SH-SY5Y (cell line): ENCODE measurements at regions not wholly inside any gene's neighbourhood (a gene's known extent, or its start where the extent isn't known, plus 50 kb on each side); places are given as distances from the start of the nearest gene placed in this dataset.

Experiments
- GATA2 ChIP-seq: IDR thresholded peaks from 2 replicates; pipeline ENCODE4 v1.6.1; 2011; ENCODE audit warnings: mild to moderate bottlenecking, low read depth, low read length
- GATA3 ChIP-seq: IDR thresholded peaks from 2 replicates; pipeline ENCODE4 v1.6.1; 2011; ENCODE audit warnings: low read depth, mild to moderate bottlenecking, low read length, moderate library complexity

DNA sequence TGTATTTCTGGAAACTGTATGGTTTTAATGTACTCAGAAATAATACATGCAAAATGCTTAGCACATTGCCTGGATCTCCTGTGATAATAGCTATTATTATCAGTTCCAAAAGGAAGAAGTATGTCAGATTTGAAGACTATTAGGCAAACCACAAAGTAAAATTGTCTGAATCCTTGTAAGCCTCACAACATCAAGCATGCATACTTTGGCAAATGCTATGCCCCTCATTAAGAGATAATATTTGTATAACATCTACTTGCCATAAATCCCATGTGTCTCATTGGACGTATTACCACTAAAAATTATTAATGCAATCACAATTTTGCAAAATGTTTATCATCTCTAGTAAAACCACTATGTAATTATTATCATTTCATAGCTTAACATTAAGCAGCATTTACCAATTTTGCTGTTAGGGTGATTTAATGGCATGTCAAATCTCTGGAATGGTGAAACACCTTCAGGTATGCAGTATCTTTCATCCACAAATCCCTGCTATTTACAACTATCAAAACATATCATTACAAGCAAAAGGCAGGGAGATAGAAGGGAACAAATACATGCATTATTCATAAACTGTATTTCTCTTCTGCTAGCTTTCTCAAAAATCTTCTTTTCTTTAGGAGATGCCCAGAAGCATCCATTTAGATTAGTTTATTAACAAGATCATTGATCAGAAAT is 974.6 kb upstream of the RAG2 start:
- no peak for TF ChIP-seq GATA3

DNA sequence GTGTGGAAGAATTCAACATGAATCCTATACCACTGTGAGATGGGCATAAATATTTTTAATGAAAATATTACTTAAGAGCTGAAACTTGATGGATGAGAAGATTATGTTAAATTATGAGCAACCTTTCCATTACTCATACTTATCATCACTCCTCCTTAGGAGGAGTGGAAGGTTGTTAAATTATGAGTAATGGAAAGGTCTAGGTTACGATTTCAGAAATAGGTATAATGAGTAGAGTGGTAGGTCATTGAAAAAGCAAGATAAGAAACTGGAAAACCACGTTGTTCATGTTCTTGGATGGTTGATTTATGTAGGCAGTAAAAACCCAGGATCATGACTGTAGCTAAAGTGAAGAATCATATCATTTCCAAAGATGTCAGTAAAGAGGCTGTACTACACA is 973.2 kb upstream of the RAG2 start:
- TF ChIP-seq GATA3 (no peak), GATA2 (no peak)

DNA sequence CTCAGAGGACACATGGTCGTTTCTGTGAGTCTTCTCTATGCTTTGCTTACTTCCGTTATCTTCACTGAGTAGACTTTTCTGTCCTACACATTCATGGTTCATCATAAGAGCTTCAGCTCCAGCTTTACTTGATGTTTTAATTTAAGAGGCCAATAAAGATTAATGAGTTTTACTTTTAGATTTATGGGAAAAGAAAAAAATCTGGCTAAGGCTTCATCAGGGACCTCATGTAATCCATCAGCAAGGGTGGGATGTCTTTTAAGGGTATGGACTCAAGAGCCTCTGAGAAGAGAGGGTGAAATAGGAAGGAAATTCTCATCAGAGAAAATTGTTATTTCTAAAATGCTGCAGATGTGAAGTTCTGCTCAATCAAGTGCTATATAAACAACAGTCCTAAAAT is 963.0 kb upstream of the RAG2 start:
- TF ChIP-seq GATA3 (no peak), GATA2 (no peak)

- TF ChIP-seq GATA3 (no peak), GATA2 (no peak)
These were observed 962.3 kb upstream of the RAG2 start for GRCh38 chr11:37560346-37560745.

DNA sequence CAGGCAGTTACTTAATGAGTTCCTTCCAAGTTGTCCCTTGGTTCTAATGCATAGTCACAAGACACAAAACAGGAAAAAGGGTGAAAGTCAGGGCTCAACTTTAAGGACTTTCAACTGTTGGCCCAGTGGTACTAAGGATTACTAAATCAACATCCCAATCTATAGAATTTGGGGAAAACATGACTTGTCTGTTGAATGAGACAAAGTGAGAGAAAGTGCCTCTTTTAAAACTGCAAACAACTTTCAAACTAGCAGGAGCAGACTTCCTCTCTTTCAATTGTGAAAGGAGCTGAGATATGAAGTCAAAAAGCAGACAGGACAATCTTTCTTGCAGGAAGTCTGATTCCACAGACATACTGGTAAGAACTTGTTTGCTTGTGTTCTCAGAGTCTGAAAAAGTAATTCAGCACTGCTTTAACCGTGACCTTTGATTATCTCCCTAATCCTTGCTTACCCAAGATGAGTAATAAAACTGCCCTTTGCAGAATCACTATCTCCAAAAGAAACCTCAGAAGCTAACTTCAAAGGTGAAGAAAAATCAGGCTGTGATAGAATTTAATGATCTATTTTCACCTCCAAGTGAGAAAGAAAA is 960.7 kb upstream of the RAG2 start:
- TF ChIP-seq GATA3 (no peak), GATA2 (no peak)

GRCh38 chr11:37557990-37558389 is 960.0 kb upstream of the RAG2 start:
- TF ChIP-seq GATA2 (no peak), GATA3 (no peak)

GRCh38 chr11:37552284-37552683 is 954.2 kb upstream of the RAG2 start:
- no peak for TF ChIP-seq GATA3
- TF ChIP-seq GATA2: no peak

DNA sequence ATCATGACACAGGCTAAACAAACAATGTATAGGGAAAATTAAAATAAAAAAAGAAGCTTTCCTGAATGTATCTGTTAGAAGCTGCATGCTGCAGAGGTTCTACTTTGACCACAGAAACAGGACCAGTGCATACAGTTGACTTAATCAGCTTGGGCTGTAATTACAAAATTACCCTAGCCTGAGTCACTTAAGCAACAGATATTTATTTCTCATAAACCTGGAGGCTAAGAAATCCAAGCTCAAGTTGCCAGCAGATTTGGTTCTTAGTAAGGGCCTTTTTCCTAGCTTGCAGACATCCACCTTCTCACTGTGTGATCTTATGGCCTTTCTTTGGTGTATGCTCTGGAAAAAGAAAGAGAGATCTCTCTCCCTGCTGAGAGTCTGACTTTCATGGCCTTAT is 946.5 kb upstream of the RAG2 start:
- TF ChIP-seq GATA3 (no peak), GATA2 (no peak)

DNA sequence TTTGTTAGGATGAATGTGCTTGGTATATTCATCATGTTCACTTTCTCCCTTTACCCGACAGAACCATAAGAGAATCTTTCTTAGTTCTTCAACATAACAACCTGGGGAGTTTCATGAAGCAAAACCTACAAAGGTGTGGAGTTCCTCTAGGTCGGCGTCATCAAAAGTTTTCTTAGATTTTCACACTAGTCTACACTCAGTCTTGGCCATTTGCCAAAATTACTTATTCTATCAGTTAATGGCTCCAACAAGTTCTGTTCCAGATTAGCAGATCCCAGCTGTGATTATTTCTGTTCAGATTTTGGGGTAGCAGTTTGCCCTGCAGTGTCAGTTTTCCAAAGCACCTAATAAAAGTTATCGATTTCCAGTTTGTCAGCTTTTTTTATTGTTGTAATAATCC is 935.8 kb upstream of the RAG2 start:
- TF ChIP-seq GATA2: no peak

- TF ChIP-seq GATA3: no peak
- TF ChIP-seq GATA2: no peak
These were observed 935.1 kb upstream of the RAG2 start for GRCh38 chr11:37533087-37533486.

DNA sequence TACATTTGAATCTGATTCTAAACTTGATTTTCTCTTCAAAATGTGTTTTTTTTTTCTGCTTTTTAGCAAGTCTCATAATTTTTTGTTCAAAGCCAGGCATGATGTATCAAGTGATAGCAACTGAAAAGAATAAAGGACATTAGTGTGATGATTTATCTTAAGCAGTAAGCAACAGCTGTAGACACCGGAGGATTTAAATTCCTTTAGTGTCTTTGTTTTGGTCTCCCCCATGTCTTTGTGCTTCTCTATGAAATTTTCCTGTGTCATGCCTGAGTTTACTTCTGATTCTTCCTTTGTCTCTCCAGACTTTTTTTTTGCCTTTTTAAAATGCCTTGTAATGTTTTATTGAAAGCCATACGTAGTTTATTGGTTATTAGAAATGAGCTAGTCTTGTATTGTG is 934.2 kb upstream of the RAG2 start:
- TF ChIP-seq GATA2: no peak

DNA sequence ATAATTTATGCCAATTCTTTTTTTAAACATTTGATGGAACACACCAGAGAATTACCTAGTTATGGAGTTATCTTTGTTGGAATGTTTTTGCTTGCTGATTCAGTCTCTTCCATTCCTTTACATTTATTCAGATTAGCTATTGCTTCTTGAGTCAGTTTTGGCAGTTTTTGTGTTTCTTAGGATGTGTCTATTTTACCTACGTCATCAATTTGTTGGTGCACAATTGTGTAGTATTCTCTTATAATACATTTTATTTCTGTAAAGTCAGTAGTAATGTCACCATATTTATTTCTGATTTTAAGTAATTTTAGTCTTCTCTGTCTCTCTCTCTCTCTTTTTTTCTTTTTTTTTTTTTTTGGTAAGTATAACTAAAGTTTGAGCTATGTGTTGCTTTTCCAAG is 929.5 kb upstream of the RAG2 start:
- TF ChIP-seq GATA2: no peak
- TF ChIP-seq GATA3: no peak

DNA sequence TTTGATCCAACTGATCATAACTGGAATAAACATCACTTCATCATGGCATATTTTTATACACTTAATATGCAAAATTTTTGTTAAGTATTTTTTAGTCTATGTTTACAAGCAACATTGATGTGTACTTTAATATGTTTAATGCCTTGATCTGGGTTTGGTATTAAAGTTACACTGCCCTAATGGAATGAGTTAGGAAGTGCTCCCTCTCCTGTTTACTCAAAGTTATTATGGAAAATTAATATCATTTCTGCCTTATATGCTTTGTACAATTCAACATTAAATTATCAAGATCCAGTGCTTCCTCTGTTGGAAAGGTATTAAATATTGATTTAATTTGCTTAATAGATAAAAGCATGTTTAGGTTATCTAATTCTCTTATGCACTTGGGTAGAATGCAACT is 927.3 kb upstream of the RAG2 start:
- no peak for TF ChIP-seq GATA3

DNA sequence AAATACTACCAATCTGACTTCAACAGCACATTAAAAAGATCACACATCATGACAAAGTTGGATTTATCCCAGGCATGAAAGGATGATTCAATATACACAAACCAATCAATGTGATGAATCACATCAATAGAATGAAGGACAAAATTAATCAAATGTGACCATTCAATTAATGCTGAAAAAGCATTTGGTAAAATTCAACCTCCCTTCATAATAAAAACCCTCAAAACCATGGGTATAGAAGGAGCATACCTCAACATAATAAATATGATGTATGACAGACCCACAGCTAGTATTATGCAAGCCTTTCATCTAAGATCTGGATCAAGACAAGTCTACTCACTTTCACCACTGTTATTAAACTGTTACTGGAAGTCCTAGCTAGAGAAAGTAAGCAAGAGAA is 921.7 kb upstream of the RAG2 start:
- TF ChIP-seq GATA2 (no peak), GATA3 (no peak)

- TF ChIP-seq GATA3 (no peak), GATA2 (no peak)
These were observed 914.2 kb upstream of the RAG2 start for GRCh38 chr11:37512156-37512780.

- TF ChIP-seq GATA3 (no peak), GATA2 (no peak)
These were observed 913.4 kb upstream of the RAG2 start for GRCh38 chr11:37511425-37511933.

DNA sequence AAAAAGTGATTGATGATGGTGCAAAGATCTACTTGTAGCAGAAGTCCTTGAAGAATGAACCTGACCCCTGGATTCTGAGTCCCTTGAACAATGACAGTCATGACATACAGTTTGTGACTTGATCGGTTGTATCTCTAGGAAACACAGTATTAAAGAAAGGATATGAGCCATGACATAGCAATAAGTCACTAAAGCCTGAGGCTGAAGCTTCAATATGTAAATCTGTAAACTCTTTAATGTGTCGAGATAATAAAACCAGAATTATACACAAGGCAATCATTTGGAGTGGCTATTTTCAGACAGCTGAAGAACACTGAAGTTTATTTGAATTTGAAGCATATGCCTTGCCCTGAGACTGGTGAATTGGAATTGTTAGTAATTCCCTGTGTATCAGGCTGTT is 911.5 kb upstream of the RAG2 start:
- TF ChIP-seq GATA3: no peak
- no peak for TF ChIP-seq GATA2

DNA sequence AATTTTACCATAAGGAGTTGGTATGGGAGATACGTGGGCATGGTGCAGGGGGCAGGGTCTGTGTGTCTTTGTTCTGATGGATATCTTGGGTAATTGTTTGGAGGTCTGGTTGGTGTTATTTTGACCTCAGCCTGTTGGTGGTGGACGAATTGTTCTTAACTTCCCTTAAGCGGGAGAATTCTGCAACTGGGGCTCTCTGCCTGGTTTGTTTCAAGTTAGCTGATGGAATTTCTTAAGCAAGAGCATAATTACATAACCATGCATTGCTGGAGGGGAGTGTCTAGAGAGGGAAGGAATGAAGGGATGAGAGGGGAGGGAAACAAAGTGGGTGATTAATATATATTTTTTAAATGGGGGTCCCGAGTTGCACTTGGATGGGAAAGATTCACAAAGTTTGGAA is 908.5 kb upstream of the RAG2 start:
- no peak for TF ChIP-seq GATA3
- TF ChIP-seq GATA2: no peak
